K562 (cell line): ENCODE measurements at regions not wholly inside any gene's neighbourhood (a gene's known extent, or its start where the extent isn't known, plus 50 kb on each side); places are given as distances from the start of the nearest gene placed in this dataset.
A peak's percentile ranks its signal among the peaks of the same experiment; 100 is the strongest.

Experiments
- ATAC-seq: fragments of 200-7000 bp; cut with Tn5 transposase; 3 replicates; pipeline ENCODE4 v1.9.1; 2020; ENCODE audit warnings: moderate library complexity
- BruUV-seq: library from RNA; stranded (reverse); fragments of 400-500 nt; replicated peaks from 2 replicates; lab custom pipeline; 2021; lab: Mats Ljungman, UMichigan
- CTCF ChIA-PET: fragments of 300-600 bp; formaldehyde crosslinking; extraction: SDS; loops from one replicate; lab custom pipeline; 2021; ENCODE audit warnings: low intra/inter-chr PET ratio; lab: Yijun Ruan, JAX
- POLR2A ChIA-PET: fragments of 300-600, 350-650 bp; sonication (Branson Sonifier 250); formaldehyde crosslinking; extraction: SDS; loops from one replicate; lab custom pipeline; 2021; ENCODE audit warnings: antibody characterized with exemption, inconsistent platforms; lab: Yijun Ruan, JAX
- DNase-seq, 4 experiments: peaks; one replicate each; pipeline versions ENCODE4 v3.0.0 to v3.0.0-alpha.2; 2011 to 2018; ENCODE audit warnings: low spot score in 3 of 4, mixed read lengths in 3 of 4; ENCODE audit errors: extremely low read depth in 1 of 4
- FAIRE-seq: peaks from 2 replicates; lab custom pipeline; 2011; peaks lifted over from hg19 to GRCh38; lab: Jason Lieb, UNC
- H2AFZ ChIP-seq: 2 replicates; pipeline ENCODE4 v1.6.0; 2011; ENCODE audit warnings: low read depth, low read length, control low read depth, inconsistent platforms
- H3K27ac ChIP-seq: fragments of 200-600 bp; 3 replicates; pipeline ENCODE4 v1.8.0; 2011; ENCODE audit warnings: low read depth, mild to moderate bottlenecking, control low read depth, inconsistent platforms, low read length, moderate library complexity, mixed read lengths; ENCODE audit errors: extremely low read depth
- H3K27me3 ChIP-seq, 2 experiments: fragments of 300-600 bp in 1 of 2; 2 replicates in 1 of 2; 3 replicates in 1 of 2; pipeline versions ENCODE4 v1.6.0 to v1.8.0; 2011; ENCODE audit warnings: inconsistent platforms in 2 of 2, low read length in 2 of 2, mild to moderate bottlenecking in 1 of 2, mixed read lengths in 1 of 2, moderate library complexity in 1 of 2; ENCODE audit not compliant: control insufficient read depth in 2 of 2, insufficient read depth in 2 of 2
- H3K36me3 ChIP-seq: fragments of 300-600 bp; 3 replicates; pipeline ENCODE4 v1.8.0; 2011; ENCODE audit warnings: mild to moderate bottlenecking, low read length, inconsistent platforms; ENCODE audit not compliant: control insufficient read depth, insufficient read depth
- H3K4me1 ChIP-seq, 2 experiments: fragments of 200-600 bp in 1 of 2; replicated peaks in 1 of 2; 2 replicates in 1 of 2; 3 replicates in 1 of 2; pipeline versions ENCODE4 v1.5.1 to v1.8.0; 2011; ENCODE audit warnings: inconsistent platforms in 2 of 2, low read length in 2 of 2, mild to moderate bottlenecking in 1 of 2, mixed read lengths in 1 of 2, moderate library complexity in 1 of 2; ENCODE audit not compliant: control insufficient read depth in 2 of 2, insufficient read depth in 2 of 2
- H3K4me2 ChIP-seq: 2 replicates; pipeline ENCODE4 v1.6.1; 2011; ENCODE audit warnings: low read length, control low read depth, inconsistent platforms, mixed read lengths; ENCODE audit not compliant: insufficient read depth
- H3K4me3 ChIP-seq: fragments of 200-600 bp; sonication (generic), shearing (Covaris generic); 2 replicates; pipeline ENCODE4 v1.5.1; 2016; ENCODE audit warnings: control low read depth, inconsistent platforms
- H3K79me2 ChIP-seq: fragments of 200-600 bp; 3 replicates; pipeline ENCODE4 v1.8.0; 2011; ENCODE audit warnings: low read length, inconsistent platforms; ENCODE audit not compliant: control insufficient read depth, insufficient read depth
- H3K9ac ChIP-seq, 2 experiments: 2 replicates each; pipeline versions ENCODE4 v1.6.0 to v1.6.1; 2011; ENCODE audit warnings: low read depth in 2 of 2, low read length in 2 of 2, control low read depth in 1 of 2, inconsistent platforms in 1 of 2, mild to moderate bottlenecking in 1 of 2, mixed read lengths in 1 of 2; ENCODE audit not compliant: insufficient read depth in 1 of 2
- H3K9me1 ChIP-seq: one replicate; pipeline ENCODE4 v1.6.0; 2011; ENCODE audit warnings: inconsistent platforms, mild to moderate bottlenecking, low read length, moderate library complexity; ENCODE audit not compliant: control insufficient read depth, insufficient read depth
- H3K9me3 ChIP-seq: replicated peaks from 2 replicates; pipeline ENCODE4 v1.5.1; 2011; ENCODE audit warnings: low read depth, low read length, inconsistent platforms; ENCODE audit not compliant: control insufficient read depth, insufficient read depth
- H4K20me1 ChIP-seq: replicated peaks from 2 replicates; pipeline ENCODE4 v1.6.1; 2011; ENCODE audit warnings: low read length, inconsistent platforms, mixed read lengths; ENCODE audit not compliant: control insufficient read depth, insufficient read depth
- CEBPB ChIP-seq: fragments of 450-650 bp; IDR thresholded peaks from 2 replicates; pipeline ENCODE4 v1.6.1; 2016; ENCODE audit warnings: missing genetic modification characterization, missing compliant biosample characterization
- HDAC6 ChIP-seq: IDR thresholded peaks from 2 replicates; pipeline ENCODE4 v1.6.1; 2012; ENCODE audit warnings: low read depth, mild to moderate bottlenecking, control low read depth, inconsistent platforms, low read length, moderate library complexity
- L3MBTL2 ChIP-seq: fragments of 450-650 bp; IDR thresholded peaks from 2 replicates; pipeline ENCODE4 v1.6.1; 2016; ENCODE audit warnings: mild to moderate bottlenecking, moderate library complexity
- WGBS: fragments of 100-300 bp; shearing (Covaris generic); methylation state at CpG from one replicate; pipeline ENCODE4 v1.1.6; 2016; ENCODE audit warnings: low coverage, mixed read lengths; ENCODE audit not compliant: insufficient coverage; ENCODE audit errors: missing lambda C conversion rate; 5-methylcytosine and 5-hydroxymethylcytosine counted together
- in situ Hi-C: fragments of 300-500 bp; cut with MboI; formaldehyde crosslinking; loops from 4 replicates; pipeline ENCODE4 v1.15.0; 2018; ENCODE audit warnings: inconsistent platforms, mixed read lengths
- intact Hi-C: fragments of 100-400 bp; cut with micrococcal nuclease; formaldehyde crosslinking; loops from 2 replicates; pipeline ENCODE4 v1.14.2; 2022
- TF ChIP-seq, protein P1 (sequence below): fragments of 150-350 bp; IDR thresholded peaks from 2 replicates; pipeline ENCODE4 v1.6.1; 2014; ENCODE audit warnings: low read depth, mild to moderate bottlenecking, low read length, borderline replicate concordance
- TF ChIP-seq, protein P2 (sequence below): fragments of 450-650 bp; IDR thresholded peaks from 2 replicates; pipeline ENCODE4 v1.6.1; 2016

DNA sequence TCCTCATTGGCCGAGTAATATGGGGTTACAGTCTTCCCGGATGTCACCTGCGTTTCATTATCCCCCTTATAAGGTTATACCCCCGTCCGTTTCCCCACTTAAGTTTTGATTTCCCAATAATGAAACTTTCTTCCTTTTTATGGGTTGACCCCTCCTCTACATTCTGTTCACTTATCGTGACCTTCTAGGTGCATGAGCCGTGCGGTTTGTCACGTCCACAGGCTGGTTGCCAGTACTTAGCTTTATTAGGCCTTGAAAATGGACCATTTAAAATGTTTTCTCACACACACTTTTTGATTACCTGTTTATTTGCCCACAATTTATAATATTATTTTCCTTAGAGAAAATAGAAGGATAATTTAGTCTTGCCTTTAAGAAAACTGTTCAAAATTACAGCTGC lies 111.5 kb downstream of the FAM174A start:
- WGBS, result 2% methylated on average over 9 of the region's 9 CpGs

More for the DNA sequence above, 111.5 kb downstream of the FAM174A start:
- no peaks in the 10 kb centered on the region for H4K20me1 ChIP-seq
- H3K27me3 ChIP-seq, result no peaks in the 10 kb centered on the region
- ChIA-PET POLR2A (no interaction called here), CTCF (no interaction called here)
- in situ Hi-C loops, result no loop called here
- H3K4me2 ChIP-seq, result peak overlapping the region; percentile 62; the same call in 1 of the 2 replicates
- intact Hi-C loops, result no loop called here
- no peaks in the 10 kb centered on the region; the same call in 1 of the 2 replicates for H3K9me3 ChIP-seq
- ATAC-seq (peak; percentile 18), FAIRE-seq (no peak), DNase-seq (peak in 1 of 4 experiments; percentile 31)
- 0 out of 2 replicates have a peak, but pooled peaks have one; percentile 5 for TF ChIP-seq L3MBTL2
- TF ChIP-seq, protein P1, sequence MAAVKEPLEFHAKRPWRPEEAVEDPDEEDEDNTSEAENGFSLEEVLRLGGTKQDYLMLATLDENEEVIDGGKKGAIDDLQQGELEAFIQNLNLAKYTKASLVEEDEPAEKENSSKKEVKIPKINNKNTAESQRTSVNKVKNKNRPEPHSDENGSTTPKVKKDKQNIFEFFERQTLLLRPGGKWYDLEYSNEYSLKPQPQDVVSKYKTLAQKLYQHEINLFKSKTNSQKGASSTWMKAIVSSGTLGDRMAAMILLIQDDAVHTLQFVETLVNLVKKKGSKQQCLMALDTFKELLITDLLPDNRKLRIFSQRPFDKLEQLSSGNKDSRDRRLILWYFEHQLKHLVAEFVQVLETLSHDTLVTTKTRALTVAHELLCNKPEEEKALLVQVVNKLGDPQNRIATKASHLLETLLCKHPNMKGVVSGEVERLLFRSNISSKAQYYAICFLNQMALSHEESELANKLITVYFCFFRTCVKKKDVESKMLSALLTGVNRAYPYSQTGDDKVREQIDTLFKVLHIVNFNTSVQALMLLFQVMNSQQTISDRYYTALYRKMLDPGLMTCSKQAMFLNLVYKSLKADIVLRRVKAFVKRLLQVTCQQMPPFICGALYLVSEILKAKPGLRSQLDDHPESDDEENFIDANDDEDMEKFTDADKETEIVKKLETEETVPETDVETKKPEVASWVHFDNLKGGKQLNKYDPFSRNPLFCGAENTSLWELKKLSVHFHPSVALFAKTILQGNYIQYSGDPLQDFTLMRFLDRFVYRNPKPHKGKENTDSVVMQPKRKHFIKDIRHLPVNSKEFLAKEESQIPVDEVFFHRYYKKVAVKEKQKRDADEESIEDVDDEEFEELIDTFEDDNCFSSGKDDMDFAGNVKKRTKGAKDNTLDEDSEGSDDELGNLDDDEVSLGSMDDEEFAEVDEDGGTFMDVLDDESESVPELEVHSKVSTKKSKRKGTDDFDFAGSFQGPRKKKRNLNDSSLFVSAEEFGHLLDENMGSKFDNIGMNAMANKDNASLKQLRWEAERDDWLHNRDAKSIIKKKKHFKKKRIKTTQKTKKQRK, result no peak
- TF ChIP-seq HDAC6, result no peak
- TF ChIP-seq, protein P2, sequence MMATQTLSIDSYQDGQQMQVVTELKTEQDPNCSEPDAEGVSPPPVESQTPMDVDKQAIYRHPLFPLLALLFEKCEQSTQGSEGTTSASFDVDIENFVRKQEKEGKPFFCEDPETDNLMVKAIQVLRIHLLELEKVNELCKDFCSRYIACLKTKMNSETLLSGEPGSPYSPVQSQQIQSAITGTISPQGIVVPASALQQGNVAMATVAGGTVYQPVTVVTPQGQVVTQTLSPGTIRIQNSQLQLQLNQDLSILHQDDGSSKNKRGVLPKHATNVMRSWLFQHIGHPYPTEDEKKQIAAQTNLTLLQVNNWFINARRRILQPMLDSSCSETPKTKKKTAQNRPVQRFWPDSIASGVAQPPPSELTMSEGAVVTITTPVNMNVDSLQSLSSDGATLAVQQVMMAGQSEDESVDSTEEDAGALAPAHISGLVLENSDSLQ, result 0 out of 2 replicates have a peak, but pooled peaks have one; percentile 2
- TF ChIP-seq CEBPB, result peak; percentile 50
- H3K27ac ChIP-seq, result peak overlapping the region; percentile 54
- H3K4me1 ChIP-seq, result peaks cover 0 to 8% of the 10 kb centered on the region in 2 experiments; a peak in 3 of 5 replicates
- no peaks in the 10 kb centered on the region for H3K9me1 ChIP-seq
- 0 out of 4 replicates have a peak overlapping the region, but pooled peaks of 1 of the 2 experiments have one; percentile 36 for H3K9ac ChIP-seq
- no TSS peak for BruUV-seq
- no peaks in the 10 kb centered on the region for H3K79me2 ChIP-seq
- H2AFZ ChIP-seq, result peak overlapping the region; percentile 72
- H3K36me3 ChIP-seq, result no peaks in the 10 kb centered on the region
- H3K4me3 ChIP-seq, result no peak overlapping the region
